ENCODE measurements at regions not wholly inside any gene's neighbourhood (a gene's known extent, or its start where the extent isn't known, plus 50 kb on each side); places are given as distances from the start of the nearest gene placed in this dataset.
A peak's percentile ranks its signal among the peaks of the same experiment; 100 is the strongest.
"Not testable (repeated sequence)": the region's sequence is repeated elsewhere in the genome, so short reads cannot be mapped to it uniquely, and the experiment has no call there.

DNA sequence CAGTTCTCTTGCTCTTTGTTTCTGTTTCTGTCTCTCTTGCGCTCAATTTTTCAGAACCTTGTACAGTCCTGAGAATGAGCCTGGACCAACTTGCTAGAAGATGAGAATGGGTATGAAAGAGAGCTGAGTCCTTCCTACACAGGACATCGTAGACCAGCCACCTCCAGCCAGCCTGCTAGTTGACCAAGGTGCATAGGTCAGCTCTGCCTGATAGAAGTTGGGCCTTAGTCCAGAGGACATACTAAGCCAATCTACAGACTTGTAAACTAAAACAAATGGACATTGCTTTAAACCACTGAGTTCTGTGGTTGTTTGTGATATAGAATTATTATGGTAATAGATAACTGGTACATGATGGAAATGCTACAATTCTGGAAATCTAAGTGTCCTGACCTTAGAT, 236.4 kb upstream of the ZFP64 start:
- DNase-seq = no peak

GRCh38 chr20:52426856-52427255, 235.3 kb upstream of the ZFP64 start:
- DNase-seq = no peak

DNA sequence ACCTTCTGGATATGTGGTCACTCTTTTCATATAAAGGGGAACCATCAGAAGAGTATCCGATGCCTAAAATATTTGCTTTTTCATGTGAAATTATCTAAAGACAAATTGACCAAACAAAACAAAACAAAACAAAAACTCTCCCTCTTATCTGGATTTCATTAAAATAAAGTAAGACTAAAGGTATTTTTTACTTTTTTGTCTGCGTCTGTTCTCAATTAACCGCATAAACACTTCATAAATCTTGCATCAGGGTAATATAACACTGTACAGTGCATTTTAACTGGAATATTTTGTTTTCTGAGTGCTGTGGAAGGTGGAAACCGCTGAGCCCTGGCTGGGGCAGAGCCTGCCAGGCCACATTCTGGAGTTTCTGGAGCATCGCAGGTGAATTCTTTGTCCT, 234.1 kb upstream of the ZFP64 start:
- peak; percentile 82 for DNase-seq

DNA sequence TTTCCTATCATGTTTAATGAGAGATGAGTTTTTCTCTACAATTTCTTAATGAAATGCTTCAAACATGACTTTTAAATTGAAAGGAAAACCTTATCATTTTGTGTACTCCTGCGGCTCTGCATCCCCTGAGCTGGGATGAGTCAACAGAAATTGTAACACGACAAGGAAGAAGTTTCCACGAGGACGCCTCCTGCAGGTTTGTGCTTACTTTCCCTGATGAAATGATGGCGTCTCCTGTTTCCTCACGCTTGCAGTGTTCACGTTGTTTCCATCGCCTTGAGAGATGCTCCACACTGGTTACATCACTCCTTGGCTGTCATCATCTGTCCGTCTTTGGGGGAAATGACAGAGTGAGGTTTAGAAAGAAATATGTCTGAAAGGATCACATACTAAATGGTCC, 233.7 kb upstream of the ZFP64 start:
- peak; percentile 93 for DNase-seq

DNA sequence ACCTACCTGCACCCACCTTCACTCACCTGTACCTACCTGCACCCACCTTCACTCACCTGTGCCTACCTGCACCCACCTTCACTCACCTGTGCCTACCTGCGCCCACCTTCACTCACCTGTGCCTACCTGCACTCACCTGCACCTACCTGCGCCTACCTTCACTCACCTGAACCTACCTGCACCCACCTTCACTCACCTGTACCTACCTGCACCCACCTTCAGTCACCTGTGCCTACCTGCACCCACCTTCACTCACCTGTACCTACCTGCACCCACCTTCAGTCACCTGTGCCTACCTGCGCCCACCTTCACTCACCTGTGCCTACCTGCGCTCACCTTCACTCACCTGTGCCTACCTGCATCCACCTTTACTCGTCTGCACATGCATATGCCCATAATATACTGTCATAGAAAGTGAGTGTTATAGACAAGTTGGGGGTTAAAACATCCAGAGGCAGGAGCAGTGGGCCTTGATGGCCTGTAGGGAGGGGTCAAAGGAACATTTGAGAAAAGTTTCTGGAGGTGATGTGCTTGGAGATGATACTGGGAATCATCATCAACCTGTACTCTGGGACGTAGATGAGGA, 232.9 kb upstream of the ZFP64 start:
- not testable (repeated sequence) for DNase-seq

DNA sequence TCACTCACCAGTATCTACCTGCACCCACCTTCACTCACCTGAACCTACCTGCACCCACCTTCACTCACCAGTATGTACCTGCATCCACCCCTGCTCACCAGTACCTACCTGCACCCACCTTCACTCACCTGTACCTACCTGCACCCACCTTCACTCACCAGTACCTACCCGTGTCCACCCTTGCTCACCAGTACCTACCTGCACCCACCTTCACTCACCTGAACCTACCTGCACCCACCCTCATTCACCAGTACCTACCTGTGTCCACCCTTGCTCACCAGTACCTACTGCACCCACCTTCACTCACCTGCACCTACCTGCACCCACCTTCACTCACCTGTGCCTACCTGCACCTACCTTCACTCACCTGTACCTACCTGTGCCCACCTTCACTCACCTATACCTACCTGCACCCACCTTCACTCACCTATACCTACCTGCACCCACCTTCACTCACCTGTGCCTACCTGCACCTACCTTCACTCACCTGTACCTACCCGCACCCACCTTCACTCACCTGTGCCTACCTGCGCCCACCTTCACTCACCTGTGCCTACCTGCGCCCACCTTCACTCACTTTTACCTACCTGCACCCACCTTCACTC, 232.1 kb upstream of the ZFP64 start:
- not testable (repeated sequence) for DNase-seq

GRCh38 chr20:52422574-52423336, 231.2 kb upstream of the ZFP64 start:
- DNase-seq = peak; percentile 68

DNA sequence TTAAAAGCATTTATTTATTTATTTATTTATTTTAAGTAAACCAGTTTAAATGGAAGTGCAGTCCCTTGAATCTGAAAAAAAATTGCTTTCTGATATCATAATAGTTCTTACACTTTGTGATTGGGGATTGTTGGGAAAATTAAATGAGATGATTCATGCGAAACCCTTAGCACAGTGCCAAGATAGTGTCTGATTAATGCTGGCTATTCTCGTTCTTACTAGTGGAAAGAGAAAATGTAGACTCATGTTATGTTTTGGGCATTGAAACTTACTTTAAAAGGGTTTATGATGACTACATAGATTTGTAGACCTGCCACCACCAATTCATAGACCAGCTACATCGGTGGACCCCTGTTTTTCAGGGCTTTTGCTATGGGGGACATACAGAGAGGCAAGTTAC, 229.2 kb upstream of the ZFP64 start:
- DNase-seq = peak; percentile 48

DNA sequence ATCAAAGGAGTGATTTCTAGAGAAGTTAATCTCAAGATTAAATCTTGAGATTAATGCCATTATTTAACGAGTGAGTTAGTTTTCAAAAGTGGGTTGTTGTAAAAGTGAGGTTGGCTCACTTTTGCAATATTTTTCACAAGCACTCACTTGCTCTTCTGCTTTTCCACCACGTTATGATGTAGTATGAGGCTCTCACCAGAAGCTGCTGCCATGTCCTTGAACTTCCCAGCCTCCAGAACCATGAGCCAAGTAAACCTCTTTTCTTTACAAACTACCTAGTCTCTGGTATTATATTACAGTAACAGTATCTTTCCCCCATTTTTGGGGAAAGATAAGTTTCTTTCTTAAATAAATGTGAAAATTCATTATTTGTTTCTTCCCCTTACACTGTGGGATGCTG, 227.6 kb upstream of the ZFP64 start:
- no peak for DNase-seq

DNA sequence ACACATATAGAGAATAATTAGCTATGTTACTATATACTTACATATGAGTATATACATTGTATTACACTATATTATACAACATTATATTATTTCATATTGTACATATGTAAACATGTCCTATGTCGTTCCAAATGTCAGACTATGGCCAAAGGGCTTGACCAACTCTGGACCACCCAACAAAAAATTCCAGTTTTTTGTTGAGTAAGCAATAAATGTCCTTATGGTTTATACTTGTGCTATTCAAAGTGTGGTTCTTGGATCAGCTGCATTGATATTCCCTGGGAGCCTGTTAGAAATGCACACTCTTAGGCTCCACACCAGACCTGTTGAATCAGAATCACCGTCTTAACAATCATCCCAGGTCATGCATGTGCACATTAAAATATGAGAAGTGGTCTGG, 225.4 kb upstream of the ZFP64 start:
- no peak for DNase-seq

DNA sequence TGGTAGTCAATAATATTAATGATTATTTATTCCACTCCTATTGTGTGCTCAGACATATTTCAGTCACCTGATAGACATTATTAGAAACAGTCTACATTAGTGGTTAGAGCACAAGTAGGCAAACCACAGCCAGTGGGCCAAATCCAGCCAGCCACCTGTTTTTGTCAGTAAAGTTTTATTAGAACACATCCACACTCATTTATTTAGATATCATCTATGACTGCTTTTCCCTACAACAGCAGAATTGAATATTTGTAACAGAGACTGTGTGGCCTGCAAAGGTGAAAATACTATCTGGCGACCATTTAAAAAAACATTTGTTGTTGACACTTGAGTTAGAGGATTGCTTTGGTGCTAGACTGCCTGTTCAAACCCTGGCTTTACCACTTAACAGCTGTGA, 220.0 kb upstream of the ZFP64 start:
- DNase-seq = no peak

- DNase-seq = peak; percentile 79
Measured at GRCh38 chr20:52410731-52411234, 219.2 kb upstream of the ZFP64 start.

DNA sequence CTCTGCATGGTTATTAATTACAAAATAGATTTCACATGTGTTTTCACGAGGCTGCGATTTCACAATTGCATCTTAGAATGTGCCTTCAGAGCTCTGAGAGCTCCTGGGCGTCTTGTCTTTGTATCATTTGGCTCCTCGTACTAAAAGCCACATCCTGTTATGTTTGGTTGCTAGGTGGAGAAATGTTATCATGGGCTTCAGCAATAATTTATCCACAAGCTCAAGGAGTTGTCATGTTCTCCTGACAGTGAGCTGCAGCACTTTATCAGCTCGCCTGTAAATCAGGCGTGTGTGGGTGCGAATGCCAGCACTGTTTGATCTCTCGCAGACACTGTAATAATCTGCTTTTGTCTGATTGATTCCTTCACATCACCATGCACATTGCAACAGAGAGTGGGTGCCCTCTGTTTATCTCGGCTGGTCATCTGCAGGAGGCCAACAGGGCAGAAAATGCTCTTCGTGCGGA, 218.6 kb upstream of the ZFP64 start:
- DNase-seq = peak; percentile 96

DNA sequence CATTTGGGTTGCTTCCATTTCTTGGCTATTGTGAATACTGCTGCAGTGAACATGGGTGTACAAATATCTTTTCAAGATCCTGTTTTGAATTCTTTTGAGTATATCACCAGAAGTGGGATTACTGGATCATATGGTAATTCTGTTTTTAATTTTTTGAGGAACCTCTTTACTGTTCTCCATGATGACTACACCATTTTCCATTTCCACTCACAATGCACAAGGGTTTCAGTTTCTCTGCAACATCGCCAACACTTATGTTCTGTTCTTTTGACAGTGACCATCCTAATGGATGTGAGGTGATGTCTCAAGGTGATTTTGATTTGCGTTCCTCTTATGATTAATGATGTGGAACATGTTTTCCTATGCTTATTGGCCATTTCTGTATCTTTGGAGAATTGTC, 214.4 kb upstream of the ZFP64 start:
- no peak for DNase-seq

DNA sequence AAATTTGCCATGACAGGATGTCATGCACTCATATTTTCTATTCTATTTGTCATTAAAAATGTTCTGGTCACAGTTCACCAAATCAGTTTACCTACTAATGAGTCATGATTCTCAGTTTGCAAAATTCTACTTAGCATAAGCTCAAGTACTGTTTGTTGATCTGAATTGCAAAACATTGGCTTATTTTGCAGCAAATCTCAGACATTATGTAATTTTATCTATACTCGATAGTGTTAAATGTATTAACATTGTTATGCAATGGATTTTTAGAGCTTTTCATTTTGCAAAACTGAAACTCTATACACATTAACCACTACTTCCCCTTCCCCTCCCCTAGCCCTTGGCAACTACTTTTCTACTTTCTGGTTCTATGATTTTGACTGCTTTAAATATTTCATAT, 213.8 kb upstream of the ZFP64 start:
- no peak for DNase-seq

DNA sequence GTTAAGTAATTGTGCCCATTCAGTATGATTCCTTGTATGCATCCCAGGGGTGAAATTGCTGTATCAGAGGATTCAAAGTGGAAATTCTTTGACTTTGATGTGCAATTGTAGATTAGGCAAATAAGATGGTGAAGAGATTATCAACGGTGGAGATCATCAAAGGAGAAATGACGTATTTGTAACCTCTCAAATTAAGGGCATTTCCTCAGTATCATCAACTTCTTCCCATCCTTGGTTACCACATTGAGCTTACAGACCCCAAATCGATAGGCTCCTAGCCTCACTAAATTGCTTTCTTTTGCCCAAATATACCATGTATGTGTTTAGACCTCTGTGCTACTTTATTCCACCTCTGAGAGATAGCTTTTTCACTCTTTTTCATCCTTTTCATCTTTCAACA, 213.1 kb upstream of the ZFP64 start:
- DNase-seq = no peak

DNA sequence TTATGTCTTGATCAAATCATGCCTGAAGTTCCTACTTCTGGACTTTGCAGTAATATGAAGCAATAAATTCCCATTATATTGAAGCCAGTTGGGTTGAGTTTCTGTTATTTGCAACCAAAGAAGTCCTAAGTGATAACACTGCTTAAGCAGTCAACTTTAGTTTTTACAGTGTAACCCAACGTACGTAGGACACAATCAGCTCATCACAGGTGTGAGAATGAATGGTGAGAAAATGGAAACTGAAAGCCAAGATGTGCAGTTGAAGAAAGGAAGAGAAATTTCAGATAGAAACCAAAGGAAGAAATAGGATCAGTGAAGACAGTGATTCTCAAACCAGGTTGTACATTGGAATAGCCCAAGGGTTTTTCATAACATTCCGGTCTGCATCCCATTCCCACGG, 211.4 kb upstream of the ZFP64 start:
- no peak for DNase-seq

DNA sequence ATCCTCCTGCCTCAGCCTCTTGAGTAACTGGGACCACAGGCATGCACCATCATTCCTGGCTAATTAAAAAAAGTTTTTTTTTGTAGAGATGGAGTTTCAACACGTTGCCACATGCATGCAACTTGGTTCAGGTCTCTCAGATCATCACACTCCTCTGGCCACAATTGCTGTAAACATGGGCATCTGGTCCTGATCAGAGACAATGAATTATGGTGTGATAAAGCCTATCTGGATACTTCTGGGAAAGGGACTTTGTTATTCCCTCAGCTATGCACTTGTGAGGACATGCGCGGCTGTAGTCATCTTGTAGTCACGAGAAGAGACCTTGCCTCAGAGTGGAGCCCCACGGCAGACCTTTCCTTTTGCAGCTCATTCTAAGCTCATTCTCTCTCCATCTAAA, 210.9 kb upstream of the ZFP64 start:
- peak; percentile 94 for DNase-seq

DNA sequence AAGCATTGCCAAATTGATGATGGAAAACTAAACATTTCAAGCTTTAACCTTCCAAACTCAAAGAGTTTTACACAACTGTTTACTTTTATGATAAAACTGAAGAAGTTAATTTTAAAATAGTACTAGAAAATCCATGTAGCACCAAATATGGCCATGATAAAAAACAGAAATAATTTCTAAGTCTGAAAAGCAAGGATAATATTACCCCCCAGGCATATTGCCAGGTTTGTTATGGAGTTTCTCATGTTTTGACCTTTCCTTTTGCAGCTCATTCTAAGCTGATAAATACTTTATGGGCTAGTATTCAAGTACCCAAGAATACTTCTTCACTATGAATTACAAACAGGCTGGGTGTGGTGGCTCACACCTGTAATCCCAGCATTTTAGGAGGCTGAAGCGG, 209.9 kb upstream of the ZFP64 start:
- no peak for DNase-seq

- no peak for DNase-seq
Measured at GRCh38 chr20:52399352-52399751, 207.8 kb upstream of the ZFP64 start.

GRCh38 chr20:52389606-52390005, 198.0 kb upstream of the ZFP64 start:
- no peak for DNase-seq

DNA sequence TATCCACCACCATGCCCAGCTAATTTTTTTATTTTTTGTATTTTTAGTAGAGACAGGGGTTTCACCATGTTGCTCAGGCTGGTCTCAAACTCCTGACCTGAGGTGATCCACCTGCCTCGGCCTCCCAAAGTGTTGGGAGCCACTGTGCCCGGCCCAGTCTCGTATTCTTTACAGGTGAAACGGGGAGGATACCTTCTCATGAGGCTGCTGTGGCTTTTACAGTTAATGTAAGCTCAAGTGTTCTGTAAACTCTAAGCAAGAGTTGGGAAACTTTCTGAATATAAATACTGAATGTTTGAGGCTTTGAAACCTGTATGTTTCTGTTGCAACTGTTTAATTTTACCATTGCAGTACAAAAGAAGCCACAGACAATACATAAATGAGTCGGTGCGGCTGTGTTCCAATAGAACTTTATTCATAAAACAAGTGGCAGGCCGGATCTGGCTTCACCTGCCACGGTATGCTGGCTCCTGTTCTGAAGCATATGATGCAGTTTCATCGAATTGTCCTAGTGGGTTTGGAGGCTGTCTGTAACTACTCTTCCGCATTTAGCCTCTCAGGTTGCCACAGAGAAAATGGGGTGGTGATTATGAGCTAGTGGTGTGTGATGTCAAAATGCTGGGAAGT, 192.5 kb upstream of the ZFP64 start:
- DNase-seq = no peak

DNA sequence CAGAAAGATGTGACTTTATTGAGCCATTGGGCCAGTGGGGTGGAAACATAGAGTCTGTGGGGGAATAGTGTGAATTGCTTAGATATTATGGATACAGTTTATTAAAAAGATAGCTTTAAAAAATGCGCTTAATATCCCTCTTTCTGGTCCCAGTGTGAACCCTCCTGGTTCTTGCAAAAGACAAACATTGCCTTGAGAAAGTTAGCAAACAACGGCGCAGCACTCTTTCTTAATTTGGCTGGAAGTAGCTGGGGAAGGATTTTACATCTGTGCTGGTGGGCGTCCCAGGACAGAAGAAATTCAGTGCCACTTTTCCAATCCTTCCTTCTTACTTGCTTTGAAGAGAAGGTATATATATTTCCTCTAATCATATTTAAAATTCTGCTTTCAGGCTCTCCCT, 191.4 kb upstream of the ZFP64 start:
- no peak for DNase-seq
